K562 (cell line): ENCODE measurements at regions not wholly inside any gene's neighbourhood (a gene's known extent, or its start where the extent isn't known, plus 50 kb on each side); places are given as distances from the start of the nearest gene placed in this dataset.

Source experiments
- ATAC-seq: fragments of 200-7000 bp; cut with Tn5 transposase; 3 replicates; pipeline ENCODE4 v1.9.1; 2020; ENCODE audit warnings: moderate library complexity
- BruUV-seq: library from RNA; stranded (reverse); fragments of 400-500 nt; replicated peaks from 2 replicates; lab custom pipeline; 2021; lab: Mats Ljungman, UMichigan
- CTCF ChIA-PET: fragments of 300-600 bp; formaldehyde crosslinking; extraction: SDS; loops from one replicate; lab custom pipeline; 2021; ENCODE audit warnings: low intra/inter-chr PET ratio; lab: Yijun Ruan, JAX
- POLR2A ChIA-PET: fragments of 300-600, 350-650 bp; sonication (Branson Sonifier 250); formaldehyde crosslinking; extraction: SDS; loops from one replicate; lab custom pipeline; 2021; ENCODE audit warnings: antibody characterized with exemption, inconsistent platforms; lab: Yijun Ruan, JAX
- DNase-seq, 4 experiments: peaks; one replicate each; pipeline versions ENCODE4 v3.0.0 to v3.0.0-alpha.2; 2011 to 2018; ENCODE audit warnings: low spot score in 3 of 4, mixed read lengths in 3 of 4; ENCODE audit errors: extremely low read depth in 1 of 4
- FAIRE-seq: peaks from 2 replicates; lab custom pipeline; 2011; peaks lifted over from hg19 to GRCh38; lab: Jason Lieb, UNC
- H2AFZ ChIP-seq: 2 replicates; pipeline ENCODE4 v1.6.0; 2011; ENCODE audit warnings: low read depth, low read length, control low read depth, inconsistent platforms
- H3K27ac ChIP-seq: fragments of 200-600 bp; 3 replicates; pipeline ENCODE4 v1.8.0; 2011; ENCODE audit warnings: low read depth, mild to moderate bottlenecking, control low read depth, inconsistent platforms, low read length, moderate library complexity, mixed read lengths; ENCODE audit errors: extremely low read depth
- H3K27me3 ChIP-seq, 2 experiments: fragments of 300-600 bp in 1 of 2; 2 replicates in 1 of 2; 3 replicates in 1 of 2; pipeline versions ENCODE4 v1.6.0 to v1.8.0; 2011; ENCODE audit warnings: inconsistent platforms in 2 of 2, low read length in 2 of 2, mild to moderate bottlenecking in 1 of 2, mixed read lengths in 1 of 2, moderate library complexity in 1 of 2; ENCODE audit not compliant: control insufficient read depth in 2 of 2, insufficient read depth in 2 of 2
- H3K36me3 ChIP-seq: fragments of 300-600 bp; 3 replicates; pipeline ENCODE4 v1.8.0; 2011; ENCODE audit warnings: mild to moderate bottlenecking, low read length, inconsistent platforms; ENCODE audit not compliant: control insufficient read depth, insufficient read depth
- H3K4me1 ChIP-seq, 2 experiments: fragments of 200-600 bp in 1 of 2; replicated peaks in 1 of 2; 2 replicates in 1 of 2; 3 replicates in 1 of 2; pipeline versions ENCODE4 v1.5.1 to v1.8.0; 2011; ENCODE audit warnings: inconsistent platforms in 2 of 2, low read length in 2 of 2, mild to moderate bottlenecking in 1 of 2, mixed read lengths in 1 of 2, moderate library complexity in 1 of 2; ENCODE audit not compliant: control insufficient read depth in 2 of 2, insufficient read depth in 2 of 2
- H3K4me2 ChIP-seq: 2 replicates; pipeline ENCODE4 v1.6.1; 2011; ENCODE audit warnings: low read length, control low read depth, inconsistent platforms, mixed read lengths; ENCODE audit not compliant: insufficient read depth
- H3K4me3 ChIP-seq: fragments of 200-600 bp; sonication (generic), shearing (Covaris generic); 2 replicates; pipeline ENCODE4 v1.5.1; 2016; ENCODE audit warnings: control low read depth, inconsistent platforms
- H3K79me2 ChIP-seq: fragments of 200-600 bp; 3 replicates; pipeline ENCODE4 v1.8.0; 2011; ENCODE audit warnings: low read length, inconsistent platforms; ENCODE audit not compliant: control insufficient read depth, insufficient read depth
- H3K9ac ChIP-seq, 2 experiments: 2 replicates each; pipeline versions ENCODE4 v1.6.0 to v1.6.1; 2011; ENCODE audit warnings: low read depth in 2 of 2, low read length in 2 of 2, control low read depth in 1 of 2, inconsistent platforms in 1 of 2, mild to moderate bottlenecking in 1 of 2, mixed read lengths in 1 of 2; ENCODE audit not compliant: insufficient read depth in 1 of 2
- H3K9me1 ChIP-seq: one replicate; pipeline ENCODE4 v1.6.0; 2011; ENCODE audit warnings: inconsistent platforms, mild to moderate bottlenecking, low read length, moderate library complexity; ENCODE audit not compliant: control insufficient read depth, insufficient read depth
- H3K9me3 ChIP-seq: replicated peaks from 2 replicates; pipeline ENCODE4 v1.5.1; 2011; ENCODE audit warnings: low read depth, low read length, inconsistent platforms; ENCODE audit not compliant: control insufficient read depth, insufficient read depth
- H4K20me1 ChIP-seq: replicated peaks from 2 replicates; pipeline ENCODE4 v1.6.1; 2011; ENCODE audit warnings: low read length, inconsistent platforms, mixed read lengths; ENCODE audit not compliant: control insufficient read depth, insufficient read depth
- BCOR ChIP-seq: fragments of 450-650 bp; IDR thresholded peaks from 2 replicates; pipeline ENCODE4 v1.6.1; 2016
- CHAMP1 ChIP-seq: fragments of 450-650 bp; IDR thresholded peaks from 2 replicates; pipeline ENCODE4 v1.6.1; 2016; ENCODE audit warnings: mild to moderate bottlenecking
- DDX20 ChIP-seq: fragments of 450-650 bp; IDR thresholded peaks from 2 replicates; pipeline ENCODE4 v1.6.1; 2016; ENCODE audit warnings: missing genetic modification characterization, low read depth, mild to moderate bottlenecking, missing compliant biosample characterization, moderate library complexity
- EP300 ChIP-seq: IDR thresholded peaks from 2 replicates; pipeline ENCODE4 v1.6.1; 2012; ENCODE audit warnings: low read length, improper control_type of control experiment
- FUS ChIP-seq: fragments of 200-400 bp; formaldehyde crosslinking; optimal IDR thresholded peaks from 2 replicates; pipeline ENCODE3; 2017; ENCODE audit warnings: low read depth, low read length
- HNRNPUL1 ChIP-seq: fragments of 200-400 bp; formaldehyde crosslinking; IDR thresholded peaks from 2 replicates; pipeline ENCODE4 v1.6.1; 2017; ENCODE audit warnings: low read length
- KDM5B ChIP-seq: fragments of 200-600 bp; sonication (generic); IDR thresholded peaks from 2 replicates; pipeline ENCODE4 v1.6.1; 2012; ENCODE audit warnings: low read depth, mild to moderate bottlenecking, moderate library complexity, low read length, control low read depth, inconsistent platforms; ENCODE audit not compliant: insufficient replicate concordance
- MEIS2 ChIP-seq: fragments of 450-650 bp; IDR thresholded peaks from 2 replicates; pipeline ENCODE4 v1.6.1; 2014; ENCODE audit warnings: mild to moderate bottlenecking; ENCODE audit not compliant: partially characterized antibody
- MTA1 ChIP-seq: fragments of 450-650 bp; IDR thresholded peaks from 2 replicates; pipeline ENCODE4 v1.6.1; 2017; ENCODE audit warnings: borderline replicate concordance
- NFE2 ChIP-seq: IDR thresholded peaks from 2 replicates; pipeline ENCODE4 v1.6.1; 2014; ENCODE audit warnings: antibody characterized with exemption, low read depth
- PHTF2 ChIP-seq: fragments of 250-450 bp; sonication (Bioruptor Pico); IDR thresholded peaks from 2 replicates; pipeline ENCODE4 v1.5.0; 2021; ENCODE audit warnings: mild to moderate bottlenecking
- SREBF2 ChIP-seq: sonication (generic); formaldehyde crosslinking; IDR thresholded peaks from 2 replicates; pipeline ENCODE4 v1.4.0; 2020; ENCODE audit warnings: mild to moderate bottlenecking, missing genetic modification reagents
- ZNF146 ChIP-seq: IDR thresholded peaks from one replicate; pipeline ENCODE4 v1.6.1; 2018; ENCODE audit warnings: missing compliant biosample characterization; ENCODE audit not compliant: unreplicated experiment
- ZNF174 ChIP-seq: fragments of 250-450 bp; sonication (Bioruptor Pico); IDR thresholded peaks from 2 replicates; pipeline ENCODE4 v1.4.0; 2020; ENCODE audit warnings: mild to moderate bottlenecking
- ZNF395 ChIP-seq: fragments of 200-800 bp; sonication (Bioruptor generic); IDR thresholded peaks from 2 replicates; pipeline ENCODE4 v1.6.1; 2017; ENCODE audit warnings: missing genetic modification characterization, missing compliant biosample characterization
- ZNF644 ChIP-seq: fragments of 200-800 bp; sonication (Bioruptor generic); IDR thresholded peaks from 2 replicates; pipeline ENCODE4 v1.6.1; 2016; ENCODE audit warnings: low read depth, missing genetic modification characterization, missing compliant biosample characterization
- WGBS: fragments of 100-300 bp; shearing (Covaris generic); methylation state at CpG from one replicate; pipeline ENCODE4 v1.1.6; 2016; ENCODE audit warnings: low coverage, mixed read lengths; ENCODE audit not compliant: insufficient coverage; ENCODE audit errors: missing lambda C conversion rate; 5-methylcytosine and 5-hydroxymethylcytosine counted together
- in situ Hi-C: fragments of 300-500 bp; cut with MboI; formaldehyde crosslinking; loops from 4 replicates; pipeline ENCODE4 v1.15.0; 2018; ENCODE audit warnings: inconsistent platforms, mixed read lengths
- intact Hi-C: fragments of 100-400 bp; cut with micrococcal nuclease; formaldehyde crosslinking; loops from 2 replicates; pipeline ENCODE4 v1.14.2; 2022
- TF ChIP-seq, protein P1 (sequence below): fragments of 250-450 bp; sonication (Bioruptor Pico); IDR thresholded peaks from 2 replicates; pipeline ENCODE4 v1.5.0; 2021
- TF ChIP-seq, protein P2 (sequence below): fragments of 450-650 bp; formaldehyde crosslinking; IDR thresholded peaks from 2 replicates; pipeline ENCODE4 v1.4.0; 2020; ENCODE audit warnings: mild to moderate bottlenecking, moderate library complexity

DNA sequence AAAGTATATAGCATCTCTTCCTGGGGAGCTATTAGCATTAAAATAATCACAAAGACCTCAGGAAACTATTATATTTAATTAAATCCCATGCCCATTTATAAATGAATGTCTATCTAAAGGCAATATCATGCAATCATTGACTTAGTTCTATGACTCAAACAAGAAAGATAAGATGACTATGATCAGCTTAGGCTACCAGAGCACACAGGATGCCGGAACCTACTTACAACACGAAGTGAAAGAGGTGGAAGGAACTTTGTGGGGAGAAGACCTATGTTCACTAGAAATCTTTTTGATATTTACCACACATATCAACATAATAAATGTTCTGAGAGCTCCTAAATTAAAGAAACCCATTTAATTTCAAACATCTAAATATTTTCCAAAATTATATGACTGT lies 344.2 kb upstream of the CYLC2 start:
- TF ChIP-seq PHTF2 (CRISPR knock-in tag) (no peak), FUS (no peak), NFE2 (no peak), HNRNPUL1 (no peak), SREBF2 (CRISPR knock-in tag) (no peak), KDM5B (no peak), EP300 (no peak), MTA1 (no peak), DDX20 (tag) (no peak), ZNF146 (CRISPR knock-in tag) (no peak), MEIS2 (no peak), ZNF395 (CRISPR knock-in tag) (no peak), BCOR (no peak), ZNF174 (CRISPR knock-in tag) (no peak), ZNF644 (no peak), CHAMP1 (no peak)
- TF ChIP-seq, protein P1, sequence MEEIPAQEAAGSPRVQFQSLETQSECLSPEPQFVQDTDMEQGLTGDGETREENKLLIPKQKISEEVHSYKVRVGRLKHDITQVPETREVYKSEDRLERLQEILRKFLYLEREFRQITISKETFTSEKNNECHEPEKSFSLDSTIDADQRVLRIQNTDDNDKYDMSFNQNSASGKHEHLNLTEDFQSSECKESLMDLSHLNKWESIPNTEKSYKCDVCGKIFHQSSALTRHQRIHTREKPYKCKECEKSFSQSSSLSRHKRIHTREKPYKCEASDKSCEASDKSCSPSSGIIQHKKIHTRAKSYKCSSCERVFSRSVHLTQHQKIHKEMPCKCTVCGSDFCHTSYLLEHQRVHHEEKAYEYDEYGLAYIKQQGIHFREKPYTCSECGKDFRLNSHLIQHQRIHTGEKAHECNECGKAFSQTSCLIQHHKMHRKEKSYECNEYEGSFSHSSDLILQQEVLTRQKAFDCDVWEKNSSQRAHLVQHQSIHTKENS = no peak
- TF ChIP-seq, protein P2, sequence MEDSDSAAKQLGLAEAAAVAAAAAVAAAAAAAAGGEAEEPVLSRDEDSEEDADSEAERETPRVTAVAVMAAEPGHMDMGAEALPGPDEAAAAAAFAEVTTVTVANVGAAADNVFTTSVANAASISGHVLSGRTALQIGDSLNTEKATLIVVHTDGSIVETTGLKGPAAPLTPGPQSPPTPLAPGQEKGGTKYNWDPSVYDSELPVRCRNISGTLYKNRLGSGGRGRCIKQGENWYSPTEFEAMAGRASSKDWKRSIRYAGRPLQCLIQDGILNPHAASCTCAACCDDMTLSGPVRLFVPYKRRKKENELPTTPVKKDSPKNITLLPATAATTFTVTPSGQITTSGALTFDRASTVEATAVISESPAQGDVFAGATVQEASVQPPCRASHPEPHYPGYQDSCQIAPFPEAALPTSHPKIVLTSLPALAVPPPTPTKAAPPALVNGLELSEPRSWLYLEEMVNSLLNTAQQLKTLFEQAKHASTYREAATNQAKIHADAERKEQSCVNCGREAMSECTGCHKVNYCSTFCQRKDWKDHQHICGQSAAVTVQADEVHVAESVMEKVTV = no peak
- TF ChIP-seq, all 486 proteins: peak for 0
- BruUV-seq = no TSS peak
- Histone ChIP-seq H3K9me1 (no peaks in the 10 kb centered on the region), H4K20me1 (no peaks in the 10 kb centered on the region), H3K27ac (no peak overlapping the region), H3K79me2 (no peaks in the 10 kb centered on the region), H3K27me3 (no peaks in the 10 kb centered on the region), H3K9ac (no peak overlapping the region), H3K4me2 (no peak overlapping the region), H3K4me3 (no peak overlapping the region), H3K4me1 (no peaks in the 10 kb centered on the region), H3K36me3 (no peaks in the 10 kb centered on the region), H3K9me3 (no peaks in the 10 kb centered on the region; the same call in 1 of the 2 replicates), H2AFZ (no peak overlapping the region)
- CTCF ChIA-PET = no interaction called here
- POLR2A ChIA-PET = no interaction called here
- FAIRE-seq (no peak), ATAC-seq (no peak), DNase-seq (no peak)
- in situ Hi-C loops = no loop called here
- intact Hi-C loops = no loop called here
- 0% methylated on average over 2 of the region's 2 CpGs for WGBS
